HG02885 (cell line): ENCODE measurements at regions not wholly inside any gene's neighbourhood (a gene's known extent, or its start where the extent isn't known, plus 50 kb on each side); places are given as distances from the start of the nearest gene placed in this dataset.
"Not testable (repeated sequence)": the region's sequence is repeated elsewhere in the genome, so short reads cannot be mapped to it uniquely, and the experiment has no call there.

Source experiments
- ATAC-seq: cut with Tn5 transposase; IDR thresholded peaks from one replicate; pipeline ENCODE4 v1.9.1; 2021; ENCODE audit warnings: mild to moderate bottlenecking; ENCODE audit not compliant: unreplicated experiment, poor library complexity

GRCh38 chr16:52312716-52313115 is 234.2 kb downstream of the TOX3 start:
- no peak for ATAC-seq

- ATAC-seq, result no peak
Measured at GRCh38 chr16:52309446-52310416, 237.2 kb downstream of the TOX3 start.

GRCh38 chr16:52308051-52308450 is 238.9 kb downstream of the TOX3 start:
- ATAC-seq, result no peak

DNA sequence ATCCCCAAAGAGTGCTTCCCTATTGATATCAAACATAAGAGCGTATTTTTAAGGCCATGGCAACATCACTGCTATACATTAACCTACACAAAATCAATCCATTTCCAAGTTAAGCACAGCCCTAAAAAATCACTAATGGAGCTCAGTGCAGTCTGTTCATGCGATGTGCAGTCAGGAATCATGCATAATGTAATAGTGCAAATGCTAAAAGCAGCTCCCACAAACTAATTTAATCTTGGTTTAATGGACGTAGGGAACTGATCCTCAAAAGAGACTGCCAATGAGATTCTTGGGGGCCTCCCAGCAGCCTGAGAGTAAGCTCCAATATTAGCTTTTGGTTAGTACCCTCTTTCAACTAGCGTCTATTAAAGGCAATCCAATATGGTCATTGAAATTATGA is 245.9 kb downstream of the TOX3 start:
- no peak for ATAC-seq

GRCh38 chr16:52298769-52299168 is 248.2 kb downstream of the TOX3 start:
- no peak for ATAC-seq

DNA sequence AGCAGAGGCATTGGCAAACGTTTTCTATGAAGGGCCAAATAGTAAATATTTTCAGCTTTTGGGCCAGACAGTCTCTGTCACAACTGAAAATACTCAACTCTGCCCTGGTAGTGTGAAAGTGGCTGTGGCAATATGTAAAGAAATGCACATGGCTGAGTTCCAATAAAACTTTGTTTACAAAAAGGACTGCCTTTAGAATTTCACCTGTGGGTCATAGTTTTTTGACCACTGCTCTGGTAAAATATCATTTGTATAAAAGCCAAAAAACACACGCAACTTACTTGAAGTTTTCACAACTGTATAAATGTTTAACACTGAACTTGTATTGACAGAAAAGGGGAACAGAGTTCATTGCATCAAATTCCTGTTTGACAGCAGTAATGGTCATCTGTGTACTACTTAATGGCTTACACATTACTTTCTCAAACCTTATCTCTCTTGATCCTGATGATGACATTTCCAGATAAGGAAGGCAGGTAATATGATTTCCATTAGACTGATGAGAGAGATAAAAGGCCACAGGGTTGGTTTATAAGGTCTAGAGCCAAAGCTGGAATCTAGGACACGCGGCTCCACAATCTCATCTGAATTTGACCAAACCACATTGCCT is 250.1 kb downstream of the TOX3 start:
- not testable (repeated sequence) for ATAC-seq

DNA sequence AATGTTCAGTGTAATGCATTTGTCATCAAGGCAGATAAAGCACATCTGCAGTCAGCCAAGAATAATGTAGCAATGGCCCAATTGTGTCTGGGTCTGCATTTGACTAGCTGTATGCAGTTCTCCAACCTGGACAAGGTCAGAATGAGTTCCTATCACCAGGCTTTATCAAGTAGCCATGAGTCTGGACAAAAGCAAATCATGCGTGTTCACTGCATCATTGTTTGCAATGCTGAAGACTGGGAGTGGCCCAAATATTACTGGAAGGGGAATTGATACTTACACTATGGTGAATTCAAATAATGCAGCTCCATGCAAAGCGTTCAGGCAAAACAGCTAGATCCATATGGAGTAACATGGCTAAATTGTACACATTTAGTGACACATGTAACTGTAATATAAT is 250.9 kb downstream of the TOX3 start:
- no peak for ATAC-seq

- no peak for ATAC-seq
Measured at GRCh38 chr16:52294660-52295059, 252.3 kb downstream of the TOX3 start.

DNA sequence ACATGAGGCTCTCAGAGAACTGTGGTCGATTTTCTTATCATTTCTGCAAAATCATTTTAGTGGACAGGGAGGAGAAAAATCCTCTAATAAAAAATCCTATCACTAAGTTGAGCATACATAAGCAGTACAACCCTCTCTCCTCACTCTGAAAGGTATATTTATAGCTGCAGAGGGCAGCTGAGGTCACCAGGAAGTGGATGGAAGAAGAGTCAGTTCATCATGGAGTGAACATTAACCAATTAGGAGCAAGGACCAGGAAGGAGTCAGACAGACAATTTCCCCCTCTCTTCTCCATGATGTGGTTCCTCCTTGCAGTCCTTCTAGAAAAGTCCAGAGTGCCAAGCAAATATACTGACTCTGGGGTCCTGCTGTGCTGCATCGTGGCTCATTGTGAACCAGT is 253.7 kb downstream of the TOX3 start:
- no peak for ATAC-seq

DNA sequence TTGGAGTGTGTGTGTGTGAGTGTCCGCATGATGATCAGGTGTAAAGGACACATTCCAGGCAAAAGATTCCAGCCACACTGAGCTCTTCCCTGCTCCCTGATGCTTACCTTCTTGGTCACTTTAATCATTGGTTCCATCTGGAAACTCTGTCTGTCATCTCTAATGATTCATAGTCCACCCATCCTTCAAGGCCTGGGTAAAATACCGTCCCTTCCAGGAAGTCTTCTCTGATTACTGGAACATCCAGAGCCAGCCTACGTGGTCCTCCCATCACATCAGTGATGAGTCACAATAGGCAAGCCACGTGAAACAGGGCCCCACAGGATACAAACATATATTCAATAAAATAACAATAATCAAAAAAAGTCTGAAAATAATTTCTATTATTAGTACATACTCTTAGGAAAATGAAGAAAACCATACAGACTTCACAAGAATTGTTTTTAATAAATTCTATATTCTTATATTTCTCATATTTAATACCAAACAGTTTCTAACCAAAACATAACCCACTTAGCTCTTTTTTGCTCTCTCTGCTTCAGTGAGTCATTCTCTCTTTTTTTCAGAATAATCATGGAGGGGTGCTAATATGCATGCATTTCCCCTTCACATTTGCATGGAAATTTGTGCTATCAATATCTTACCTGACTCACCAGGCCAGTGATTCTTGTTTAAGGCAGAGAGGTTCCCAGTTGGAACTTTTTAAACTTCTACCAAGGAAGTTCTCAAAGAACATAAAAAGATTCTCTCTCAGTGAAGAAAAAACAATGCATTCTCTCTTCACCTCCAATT is 263.2 kb downstream of the TOX3 start:
- no peak for ATAC-seq

GRCh38 chr16:52283018-52283417 is 263.9 kb downstream of the TOX3 start:
- no peak for ATAC-seq

DNA sequence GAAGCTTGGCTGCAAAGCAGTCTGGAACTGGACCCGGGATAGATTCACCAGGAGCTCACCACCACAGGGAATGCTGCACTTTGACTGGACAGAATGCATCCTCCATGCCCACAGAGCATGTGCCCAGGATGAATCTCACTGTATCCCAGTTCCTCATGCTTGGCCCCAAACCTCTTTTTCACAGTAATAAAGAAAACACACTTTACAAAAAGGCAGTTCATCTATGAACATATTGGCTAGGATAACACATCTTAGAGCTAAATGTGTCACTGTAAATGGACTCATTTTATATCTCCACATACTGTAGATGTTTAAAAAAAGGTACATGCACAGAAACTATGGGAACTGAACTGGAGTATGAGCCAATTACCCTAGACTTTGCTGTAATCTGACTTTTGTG is 266.9 kb downstream of the TOX3 start:
- ATAC-seq, result no peak

GRCh38 chr16:52271088-52271750 is 275.7 kb downstream of the TOX3 start:
- ATAC-seq, result no peak

- no peak for ATAC-seq
Measured at GRCh38 chr16:52265446-52265861, 281.5 kb downstream of the TOX3 start.

- ATAC-seq, result no peak
Measured at GRCh38 chr16:52257534-52257933, 289.4 kb downstream of the TOX3 start.

- no peak for ATAC-seq
Measured at GRCh38 chr16:52256310-52257078, 290.4 kb downstream of the TOX3 start.

- no peak for ATAC-seq
Measured at GRCh38 chr16:52254746-52255145, 292.2 kb downstream of the TOX3 start.

- no peak for ATAC-seq
Measured at GRCh38 chr16:52252680-52253079, 294.3 kb downstream of the TOX3 start.

- no peak for ATAC-seq
Measured at GRCh38 chr16:52251495-52251894, 295.4 kb downstream of the TOX3 start.

DNA sequence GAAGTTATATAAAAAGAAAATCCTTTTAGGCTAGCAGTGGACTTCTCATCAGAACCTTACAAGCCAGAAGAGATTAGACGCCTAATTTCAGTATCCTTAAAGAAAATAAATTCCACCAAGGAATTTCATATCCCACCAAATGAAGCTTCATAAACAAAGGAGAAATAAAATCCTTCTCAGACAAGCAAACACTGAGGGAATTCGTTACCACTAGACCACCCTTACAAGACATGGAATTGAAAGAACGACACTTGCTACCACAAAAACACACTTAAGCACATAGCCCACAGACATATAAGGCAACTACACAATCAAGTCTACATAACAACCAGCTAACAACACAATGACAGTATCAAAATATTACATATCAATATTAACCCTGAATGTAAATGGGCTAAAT is 299.2 kb downstream of the TOX3 start:
- ATAC-seq, result no peak
